ENCODE measurements at regions not wholly inside any gene's neighbourhood (a gene's known extent, or its start where the extent isn't known, plus 50 kb on each side); places are given as distances from the start of the nearest gene placed in this dataset.
"Not testable (repeated sequence)": the region's sequence is repeated elsewhere in the genome, so short reads cannot be mapped to it uniquely, and the experiment has no call there.

GRCh38 chr11:128040603-128041002, 546.8 kb downstream of the ETS1 start:
- intact Hi-C loops (cut with DNase I): no loop called here
- Histone ChIP-seq H3K4me1 (peaks cover 13% of the 10 kb centered on the region), H3K4me3 (no peak overlapping the region), H3K9me3 (no peaks in the 10 kb centered on the region), H3K27me3 (ENCODE audit: low read depth) (no peaks in the 10 kb centered on the region), H3K27ac (no peak overlapping the region), H3K36me3 (no peaks in the 10 kb centered on the region)
- no peak for TF ChIP-seq CTCF (IDR thresholded peaks at IDR 0.05)
- ATAC-seq (no peak), DNase-seq (no peak)

- no peaks in the 10 kb centered on the region for H3K27me3 ChIP-seq (ENCODE audit: low read depth)
- H3K4me1 ChIP-seq: peaks cover 13% of the 10 kb centered on the region
- H3K9me3 ChIP-seq: no peaks in the 10 kb centered on the region
- TF ChIP-seq CTCF (IDR thresholded peaks at IDR 0.05): no peak
- intact Hi-C loops (cut with DNase I): no loop called here
- DNase-seq (peak; percentile 82), ATAC-seq (peak; percentile 94)
- no peaks in the 10 kb centered on the region for H3K36me3 ChIP-seq
- H3K4me3 ChIP-seq: no peak overlapping the region
- no peak overlapping the region for H3K27ac ChIP-seq
Observed at GRCh38 chr11:128039140-128040021, 548.0 kb downstream of the ETS1 start.

- H3K4me3 ChIP-seq: no peak overlapping the region
- no peak for TF ChIP-seq CTCF (IDR thresholded peaks at IDR 0.05)
- intact Hi-C loops (cut with DNase I): no loop called here
Observed at GRCh38 chr11:128036556-128037093, 550.7 kb downstream of the ETS1 start.

GRCh38 chr11:128036006-128036405, 551.4 kb downstream of the ETS1 start:
- no peak overlapping the region for H3K27ac ChIP-seq
- H3K4me3 ChIP-seq: no peak overlapping the region
- DNase-seq (no peak), ATAC-seq (no peak)
- no peak for TF ChIP-seq CTCF (IDR thresholded peaks at IDR 0.05)
- H3K4me1 ChIP-seq: peaks cover 13% of the 10 kb centered on the region
- no peaks in the 10 kb centered on the region for H3K36me3 ChIP-seq
- no peaks in the 10 kb centered on the region for H3K27me3 ChIP-seq (ENCODE audit: low read depth)
- H3K9me3 ChIP-seq: no peaks in the 10 kb centered on the region
- intact Hi-C loops (cut with DNase I): no loop called here

More at GRCh38 chr11:128036556-128037093, 550.7 kb downstream of the ETS1 start:
- Histone ChIP-seq H3K27ac (no peak overlapping the region), H3K27me3 (ENCODE audit: low read depth) (no peaks in the 10 kb centered on the region), H3K4me1 (peaks cover 13% of the 10 kb centered on the region), H3K36me3 (no peaks in the 10 kb centered on the region), H3K9me3 (no peaks in the 10 kb centered on the region)
- DNase-seq: no peak
- no peak for ATAC-seq

- peak; percentile 77 for TF ChIP-seq CTCF (IDR thresholded peaks at IDR 0.05)
- H3K27me3 ChIP-seq (ENCODE audit: low read depth); intact Hi-C loops (cut with DNase I); H3K4me3 ChIP-seq; H3K27ac ChIP-seq; H3K9me3 ChIP-seq; DNase-seq; H3K4me1 ChIP-seq; H3K36me3 ChIP-seq: not testable (repeated sequence)
- ATAC-seq: peak; percentile 73 to 88
Observed at GRCh38 chr11:128031538-128032134, 555.7 kb downstream of the ETS1 start.

Measured in lower lobe of right lung (tissue), 2 donors.